GM23338 (cell line): ENCODE measurements at regions not wholly inside any gene's neighbourhood (a gene's known extent, or its start where the extent isn't known, plus 50 kb on each side); places are given as distances from the start of the nearest gene placed in this dataset.
"Not testable (repeated sequence)": the region's sequence is repeated elsewhere in the genome, so short reads cannot be mapped to it uniquely, and the experiment has no call there.

ENCODE experiments used
- ATAC-seq: fragments of 200-7000 bp; cut with Tn5 transposase; 3 replicates; pipeline ENCODE4 v1.9.1; 2020
- DNase-seq: peaks from one replicate; pipeline ENCODE4 v3.0.0-alpha.2; 2015; ENCODE audit warnings: low spot score
- H2AFZ ChIP-seq: fragments of 200-600 bp; sonication (generic); 2 replicates; pipeline ENCODE4 v1.8.0; 2016; ENCODE audit warnings: antibody characterized with exemption, mild to moderate bottlenecking, moderate library complexity
- H3F3A ChIP-seq: fragments of 200-600 bp; sonication (generic); replicated peaks from 2 replicates; pipeline ENCODE4 v1.8.0; 2017; ENCODE audit warnings: antibody characterized with exemption, mixed run types, low read depth
- H3K27ac ChIP-seq: fragments of 200-600 bp; sonication (generic); 2 replicates; pipeline ENCODE4 v1.6.1; 2016; ENCODE audit warnings: low read depth
- H3K27me3 ChIP-seq: fragments of 200-600 bp; sonication (generic); 2 replicates; pipeline ENCODE4 v1.8.0; 2016; ENCODE audit warnings: mild to moderate bottlenecking, mixed run types, moderate library complexity; ENCODE audit not compliant: insufficient read depth
- H3K36me3 ChIP-seq: fragments of 200-600 bp; sonication (generic); 2 replicates; pipeline ENCODE4 v1.8.0; 2016; ENCODE audit warnings: mild to moderate bottlenecking; ENCODE audit not compliant: insufficient read depth
- H3K4me1 ChIP-seq: fragments of 200-600 bp; sonication (generic); 2 replicates; pipeline ENCODE4 v1.8.0; 2016; ENCODE audit warnings: mild to moderate bottlenecking, moderate library complexity; ENCODE audit not compliant: insufficient read depth
- H3K4me2 ChIP-seq: fragments of 200-600 bp; sonication (generic); 2 replicates; pipeline ENCODE4 v1.7.1; 2017; ENCODE audit warnings: mixed run types
- H3K4me3 ChIP-seq: fragments of 200-600 bp; sonication (generic); 2 replicates; pipeline ENCODE4 v1.6.1; 2016; ENCODE audit warnings: mixed run types
- H3K79me2 ChIP-seq: fragments of 200-600 bp; sonication (generic); replicated peaks from 2 replicates; pipeline ENCODE4 v1.8.0; 2017; ENCODE audit warnings: mild to moderate bottlenecking; ENCODE audit not compliant: insufficient read depth
- H3K9me2 ChIP-seq: fragments of 200-600 bp; sonication (generic); 2 replicates; pipeline ENCODE4 v1.8.0; 2017; ENCODE audit not compliant: insufficient read depth
- H4K20me1 ChIP-seq: fragments of 200-600 bp; sonication (generic); replicated peaks from 2 replicates; pipeline ENCODE4 v1.8.0; 2017; ENCODE audit warnings: mild to moderate bottlenecking; ENCODE audit not compliant: insufficient read depth
- H3K27ac Mint-ChIP-seq: 2 replicates; pipeline ENCODE4 v1.8.0; 2020; ENCODE audit warnings: inconsistent platforms, mild to moderate bottlenecking, moderate library complexity, mixed read lengths
- H3K27me3 Mint-ChIP-seq: 3 replicates; pipeline ENCODE4 v1.8.0; 2022; ENCODE audit warnings: low read depth, mild to moderate bottlenecking, moderate library complexity, mixed read lengths, inconsistent platforms; ENCODE audit not compliant: insufficient read depth, poor library complexity
- H3K36me3 Mint-ChIP-seq: 3 replicates; pipeline ENCODE4 v1.8.0; 2021; ENCODE audit warnings: low read depth, mild to moderate bottlenecking, inconsistent platforms, moderate library complexity, mixed read lengths
- H3K4me1 Mint-ChIP-seq: 3 replicates; pipeline ENCODE4 v1.8.0; 2020; ENCODE audit warnings: mild to moderate bottlenecking, inconsistent platforms, mixed read lengths
- H3K4me3 Mint-ChIP-seq: 3 replicates; pipeline ENCODE4 v1.8.0; 2021; ENCODE audit warnings: moderate library complexity, mild to moderate bottlenecking, inconsistent platforms, mixed read lengths
- H3K9me3 Mint-ChIP-seq: 3 replicates; pipeline ENCODE4 v1.8.0; 2020; ENCODE audit warnings: moderate library complexity, mild to moderate bottlenecking, inconsistent platforms, mixed read lengths
- CREB1 ChIP-seq: fragments of 250-450 bp; sonication (Bioruptor Pico); IDR thresholded peaks from 2 replicates; pipeline ENCODE4 v1.5.0; 2020; ENCODE audit warnings: low read depth, mild to moderate bottlenecking, moderate library complexity
- POLR2AphosphoS5 ChIP-seq: IDR thresholded peaks from 2 replicates; pipeline ENCODE4 v1.6.1; 2016; ENCODE audit warnings: antibody characterized with exemption, low read depth
- TF ChIP-seq, protein P1 (sequence below): fragments of 250-450 bp; sonication (Bioruptor Pico); IDR thresholded peaks from 2 replicates; pipeline ENCODE4 v1.5.0; 2020; ENCODE audit warnings: mild to moderate bottlenecking, moderate library complexity
- TF ChIP-seq, protein P2 (sequence below), 2 experiments: fragments of 200-600 bp in 1 of 2; sonication (generic) in 1 of 2; conservative IDR thresholded peaks; 2 replicates each; pipeline versions ENCODE4 v1.5.1 to v1.6.1; 2016 to 2017; ENCODE audit warnings: antibody characterized with exemption in 2 of 2, low read depth in 2 of 2, mild to moderate bottlenecking in 2 of 2, moderate library complexity in 1 of 2

DNA sequence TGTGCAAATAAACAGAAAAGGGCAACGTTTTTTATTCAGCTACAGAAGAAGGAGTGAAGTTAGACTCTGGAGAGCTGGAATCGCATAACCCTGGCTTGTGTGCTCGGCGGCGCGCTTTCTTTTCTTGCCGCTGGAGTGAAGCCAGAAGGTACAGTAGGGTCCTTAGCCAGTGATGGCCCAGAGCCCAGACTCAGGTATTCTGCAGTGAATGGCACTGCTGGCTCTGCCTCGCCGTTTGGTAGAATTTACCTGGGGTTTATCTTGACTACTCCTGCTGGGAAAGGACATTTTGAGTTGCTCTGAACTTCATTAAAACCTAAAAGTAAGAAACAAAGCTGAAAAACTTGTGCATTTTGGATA lies 56.9 kb upstream of the TIAM2 start (continued):
- TF ChIP-seq, protein P1, sequence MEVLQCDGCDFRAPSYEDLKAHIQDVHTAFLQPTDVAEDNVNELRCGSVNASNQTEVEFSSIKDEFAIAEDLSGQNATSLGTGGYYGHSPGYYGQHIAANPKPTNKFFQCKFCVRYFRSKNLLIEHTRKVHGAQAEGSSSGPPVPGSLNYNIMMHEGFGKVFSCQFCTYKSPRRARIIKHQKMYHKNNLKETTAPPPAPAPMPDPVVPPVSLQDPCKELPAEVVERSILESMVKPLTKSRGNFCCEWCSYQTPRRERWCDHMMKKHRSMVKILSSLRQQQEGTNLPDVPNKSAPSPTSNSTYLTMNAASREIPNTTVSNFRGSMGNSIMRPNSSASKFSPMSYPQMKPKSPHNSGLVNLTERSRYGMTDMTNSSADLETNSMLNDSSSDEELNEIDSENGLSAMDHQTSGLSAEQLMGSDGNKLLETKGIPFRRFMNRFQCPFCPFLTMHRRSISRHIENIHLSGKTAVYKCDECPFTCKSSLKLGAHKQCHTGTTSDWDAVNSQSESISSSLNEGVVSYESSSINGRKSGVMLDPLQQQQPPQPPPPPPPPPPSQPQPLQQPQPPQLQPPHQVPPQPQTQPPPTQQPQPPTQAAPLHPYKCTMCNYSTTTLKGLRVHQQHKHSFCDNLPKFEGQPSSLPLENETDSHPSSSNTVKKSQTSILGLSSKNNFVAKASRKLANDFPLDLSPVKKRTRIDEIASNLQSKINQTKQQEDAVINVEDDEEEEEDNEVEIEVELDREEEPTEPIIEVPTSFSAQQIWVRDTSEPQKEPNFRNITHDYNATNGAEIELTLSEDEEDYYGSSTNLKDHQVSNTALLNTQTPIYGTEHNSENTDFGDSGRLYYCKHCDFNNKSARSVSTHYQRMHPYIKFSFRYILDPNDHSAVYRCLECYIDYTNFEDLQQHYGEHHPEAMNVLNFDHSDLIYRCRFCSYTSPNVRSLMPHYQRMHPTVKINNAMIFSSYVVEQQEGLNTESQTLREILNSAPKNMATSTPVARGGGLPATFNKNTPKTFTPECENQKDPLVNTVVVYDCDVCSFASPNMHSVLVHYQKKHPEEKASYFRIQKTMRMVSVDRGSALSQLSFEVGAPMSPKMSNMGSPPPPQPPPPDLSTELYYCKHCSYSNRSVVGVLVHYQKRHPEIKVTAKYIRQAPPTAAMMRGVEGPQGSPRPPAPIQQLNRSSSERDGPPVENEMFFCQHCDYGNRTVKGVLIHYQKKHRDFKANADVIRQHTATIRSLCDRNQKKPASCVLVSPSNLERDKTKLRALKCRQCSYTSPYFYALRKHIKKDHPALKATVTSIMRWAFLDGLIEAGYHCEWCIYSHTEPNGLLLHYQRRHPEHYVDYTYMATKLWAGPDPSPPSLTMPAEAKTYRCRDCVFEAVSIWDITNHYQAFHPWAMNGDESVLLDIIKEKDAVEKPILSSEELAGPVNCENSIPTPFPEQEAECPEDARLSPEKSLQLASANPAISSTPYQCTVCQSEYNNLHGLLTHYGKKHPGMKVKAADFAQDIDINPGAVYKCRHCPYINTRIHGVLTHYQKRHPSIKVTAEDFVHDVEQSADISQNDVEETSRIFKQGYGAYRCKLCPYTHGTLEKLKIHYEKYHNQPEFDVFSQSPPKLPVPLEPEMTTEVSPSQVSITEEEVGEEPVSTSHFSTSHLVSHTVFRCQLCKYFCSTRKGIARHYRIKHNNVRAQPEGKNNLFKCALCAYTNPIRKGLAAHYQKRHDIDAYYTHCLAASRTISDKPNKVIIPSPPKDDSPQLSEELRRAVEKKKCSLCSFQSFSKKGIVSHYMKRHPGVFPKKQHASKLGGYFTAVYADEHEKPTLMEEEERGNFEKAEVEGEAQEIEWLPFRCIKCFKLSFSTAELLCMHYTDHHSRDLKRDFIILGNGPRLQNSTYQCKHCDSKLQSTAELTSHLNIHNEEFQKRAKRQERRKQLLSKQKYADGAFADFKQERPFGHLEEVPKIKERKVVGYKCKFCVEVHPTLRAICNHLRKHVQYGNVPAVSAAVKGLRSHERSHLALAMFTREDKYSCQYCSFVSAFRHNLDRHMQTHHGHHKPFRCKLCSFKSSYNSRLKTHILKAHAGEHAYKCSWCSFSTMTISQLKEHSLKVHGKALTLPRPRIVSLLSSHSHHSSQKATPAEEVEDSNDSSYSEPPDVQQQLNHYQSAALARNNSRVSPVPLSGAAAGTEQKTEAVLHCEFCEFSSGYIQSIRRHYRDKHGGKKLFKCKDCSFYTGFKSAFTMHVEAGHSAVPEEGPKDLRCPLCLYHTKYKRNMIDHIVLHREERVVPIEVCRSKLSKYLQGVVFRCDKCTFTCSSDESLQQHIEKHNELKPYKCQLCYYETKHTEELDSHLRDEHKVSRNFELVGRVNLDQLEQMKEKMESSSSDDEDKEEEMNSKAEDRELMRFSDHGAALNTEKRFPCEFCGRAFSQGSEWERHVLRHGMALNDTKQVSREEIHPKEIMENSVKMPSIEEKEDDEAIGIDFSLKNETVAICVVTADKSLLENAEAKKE (CRISPR knock-in tag), result no peak
- TF ChIP-seq POLR2AphosphoS5 (no peak), CREB1 (CRISPR knock-in tag) (no peak)
- TF ChIP-seq, protein P2, sequence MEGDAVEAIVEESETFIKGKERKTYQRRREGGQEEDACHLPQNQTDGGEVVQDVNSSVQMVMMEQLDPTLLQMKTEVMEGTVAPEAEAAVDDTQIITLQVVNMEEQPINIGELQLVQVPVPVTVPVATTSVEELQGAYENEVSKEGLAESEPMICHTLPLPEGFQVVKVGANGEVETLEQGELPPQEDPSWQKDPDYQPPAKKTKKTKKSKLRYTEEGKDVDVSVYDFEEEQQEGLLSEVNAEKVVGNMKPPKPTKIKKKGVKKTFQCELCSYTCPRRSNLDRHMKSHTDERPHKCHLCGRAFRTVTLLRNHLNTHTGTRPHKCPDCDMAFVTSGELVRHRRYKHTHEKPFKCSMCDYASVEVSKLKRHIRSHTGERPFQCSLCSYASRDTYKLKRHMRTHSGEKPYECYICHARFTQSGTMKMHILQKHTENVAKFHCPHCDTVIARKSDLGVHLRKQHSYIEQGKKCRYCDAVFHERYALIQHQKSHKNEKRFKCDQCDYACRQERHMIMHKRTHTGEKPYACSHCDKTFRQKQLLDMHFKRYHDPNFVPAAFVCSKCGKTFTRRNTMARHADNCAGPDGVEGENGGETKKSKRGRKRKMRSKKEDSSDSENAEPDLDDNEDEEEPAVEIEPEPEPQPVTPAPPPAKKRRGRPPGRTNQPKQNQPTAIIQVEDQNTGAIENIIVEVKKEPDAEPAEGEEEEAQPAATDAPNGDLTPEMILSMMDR (conservative IDR thresholded peaks at IDR 0.05; ENCODE audit: low read depth in 2 of 2), result no peak

DNA sequence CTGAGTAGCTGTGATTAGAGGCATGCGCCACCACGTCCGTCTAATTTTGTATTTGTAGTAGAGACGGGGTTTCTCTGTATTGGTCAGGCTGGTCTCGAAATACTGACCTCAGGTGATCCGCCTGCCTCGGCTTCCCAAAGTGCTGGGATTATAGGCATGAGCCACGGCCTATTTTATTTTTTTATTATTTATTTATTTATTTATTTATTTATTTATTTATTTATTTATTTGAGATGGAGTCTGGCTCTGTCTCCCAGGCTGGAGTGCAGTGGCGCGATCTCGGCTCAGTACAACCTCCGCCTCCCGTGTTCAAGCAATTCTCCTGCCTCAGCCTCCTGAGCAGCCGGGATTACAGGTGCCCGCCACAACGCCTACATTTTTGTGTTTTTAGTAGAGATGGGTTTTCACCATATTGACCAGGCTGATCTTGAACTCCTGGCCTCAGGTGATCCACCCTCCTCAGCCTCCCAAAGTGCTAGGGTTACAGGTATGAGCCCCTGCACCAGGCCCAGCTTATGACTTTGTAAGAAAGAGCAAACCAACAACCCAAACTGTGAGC lies 56.3 kb upstream of the TIAM2 start:
- not testable (repeated sequence) for H3K27me3 Mint-ChIP-seq

More for the DNA sequence above, 56.3 kb upstream of the TIAM2 start:
- not testable (repeated sequence) for H3K79me2 ChIP-seq, ATAC-seq, DNase-seq, H3K27ac Mint-ChIP-seq, H3K4me3 ChIP-seq, H3K27me3 ChIP-seq, H3F3A ChIP-seq, H2AFZ ChIP-seq, H3K27ac ChIP-seq, H3K4me1 Mint-ChIP-seq, H3K36me3 Mint-ChIP-seq, H3K4me3 Mint-ChIP-seq, H3K36me3 ChIP-seq, H3K9me3 Mint-ChIP-seq, H4K20me1 ChIP-seq, H3K4me1 ChIP-seq, H3K4me2 ChIP-seq, H3K9me2 ChIP-seq
